Endodermal cell (in vitro differentiated cells): ENCODE measurements at regions not wholly inside any gene's neighbourhood (a gene's known extent, or its start where the extent isn't known, plus 50 kb on each side); places are given as distances from the start of the nearest gene placed in this dataset.

ENCODE experiments used
- DNase-seq: peaks from one replicate; pipeline ENCODE4 v3.0.0-alpha.2; 2017
- H3K27ac ChIP-seq: 2 replicates; pipeline ENCODE4 v1.5.1; 2013; ENCODE audit warnings: mild to moderate bottlenecking, low read depth, low read length, moderate library complexity
- H3K27me3 ChIP-seq: 2 replicates; pipeline ENCODE4 v1.6.1; 2013; ENCODE audit warnings: mild to moderate bottlenecking, low read length, moderate library complexity; ENCODE audit not compliant: insufficient read depth, control insufficient read depth, poor library complexity, severe bottlenecking
- H3K36me3 ChIP-seq: 2 replicates; pipeline ENCODE4 v1.7.0; 2013; ENCODE audit warnings: mild to moderate bottlenecking, low read length, moderate library complexity; ENCODE audit not compliant: control insufficient read depth, insufficient read depth
- H3K4me1 ChIP-seq: one replicate; pipeline ENCODE4 v1.7.0; 2013; ENCODE audit warnings: low read length; ENCODE audit not compliant: control insufficient read depth, insufficient read depth
- H3K4me3 ChIP-seq: 2 replicates; pipeline ENCODE4 v1.5.1; 2013; ENCODE audit warnings: mild to moderate bottlenecking, low read length, moderate library complexity
- H3K9ac ChIP-seq: 2 replicates; pipeline ENCODE4 v1.6.1; 2013; ENCODE audit warnings: mild to moderate bottlenecking, low read length, moderate library complexity; ENCODE audit not compliant: poor library complexity, severe bottlenecking; ENCODE audit errors: extremely low read depth
- H3K9me3 ChIP-seq: 2 replicates; pipeline ENCODE4 v1.6.1; 2013; ENCODE audit warnings: mild to moderate bottlenecking, low read length, moderate library complexity; ENCODE audit not compliant: control insufficient read depth
- H3K27ac Mint-ChIP-seq: 2 replicates; pipeline ENCODE4 v1.8.0; 2020; ENCODE audit warnings: mixed read lengths
- H3K27me3 Mint-ChIP-seq: 2 replicates; pipeline ENCODE4 v1.8.0; 2021; ENCODE audit warnings: mild to moderate bottlenecking, mixed read lengths; ENCODE audit not compliant: insufficient read depth
- H3K36me3 Mint-ChIP-seq: 2 replicates; pipeline ENCODE4 v1.8.0; 2020; ENCODE audit warnings: low read depth, mixed read lengths
- H3K4me1 Mint-ChIP-seq: 2 replicates; pipeline ENCODE4 v1.8.0; 2020; ENCODE audit warnings: mixed read lengths
- H3K4me3 Mint-ChIP-seq: 2 replicates; pipeline ENCODE4 v1.8.0; 2020; ENCODE audit warnings: mild to moderate bottlenecking, moderate library complexity, mixed read lengths
- H3K9me3 Mint-ChIP-seq: 2 replicates; pipeline ENCODE4 v1.8.0; 2020; ENCODE audit warnings: mild to moderate bottlenecking, mixed read lengths
- CTCF ChIP-seq: fragments of 200-600 bp; sonication (generic); conservative IDR thresholded peaks from 2 replicates; pipeline ENCODE4 v1.5.0; 2021; ENCODE audit warnings: antibody characterized with exemption, mild to moderate bottlenecking
- WGBS, 2 experiments: methylation state at CpG; one replicate each; pipeline versions ENCODE4 v1.1.5 to v1.1.7; 2013; ENCODE audit warnings: missing lambda C conversion rate in 2 of 2, mixed read lengths in 1 of 2; ENCODE audit not compliant: insufficient coverage in 1 of 2, insufficient read length in 1 of 2; 5-methylcytosine and 5-hydroxymethylcytosine counted together

DNA sequence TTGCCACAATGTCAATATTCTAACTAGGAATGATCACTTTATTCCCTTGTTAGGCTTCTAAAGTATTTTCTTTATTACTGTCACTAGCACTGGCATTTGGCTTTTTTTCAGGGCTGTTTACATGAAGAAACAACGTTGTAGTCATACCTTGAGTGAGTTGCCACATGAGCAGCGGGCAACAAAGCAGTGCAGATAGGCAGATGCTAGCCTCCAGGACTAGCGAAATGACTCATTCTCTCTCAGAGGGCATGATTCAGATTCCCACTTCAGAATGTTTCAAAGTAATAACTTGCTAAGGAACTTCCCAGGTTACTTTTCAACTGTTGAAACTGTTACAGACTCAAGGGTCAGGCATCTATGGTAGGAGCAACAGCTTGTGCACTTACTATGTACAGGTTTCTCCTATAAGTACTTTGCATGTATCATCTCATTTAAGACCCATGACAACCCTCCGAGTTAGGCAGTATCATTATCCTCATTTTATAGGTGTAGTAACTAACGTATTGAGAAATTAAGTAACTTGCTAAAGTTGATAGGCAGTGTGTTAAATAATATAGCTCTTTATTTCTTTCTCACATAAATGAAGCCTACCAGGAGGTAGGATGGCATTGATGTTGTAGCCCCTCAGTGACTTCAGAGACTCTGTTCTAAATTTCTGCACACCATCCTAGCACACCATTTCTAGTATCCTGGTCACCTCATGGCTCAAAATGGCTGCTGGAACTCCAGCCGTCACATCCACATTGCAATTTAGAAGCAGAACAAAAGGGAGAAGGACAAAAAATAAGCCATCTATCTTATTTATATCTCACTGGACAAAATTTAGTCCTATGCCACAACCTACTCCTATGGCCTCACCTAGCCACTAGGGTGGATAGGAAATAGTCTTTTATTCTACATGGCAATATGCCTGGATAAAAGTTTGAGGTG, 83.3 kb downstream of the ICOS start:
- WGBS, 2 experiments = 91 to 100% methylated on average over 2 to 5 of the region's 6 CpGs
- Mint-ChIP-seq H3K4me3 (no peak overlapping the region), H3K36me3 (no peaks in the 10 kb centered on the region), H3K4me1 (peaks cover 7% of the 10 kb centered on the region), H3K27ac (no peak overlapping the region), H3K9me3 (no peaks in the 10 kb centered on the region), H3K27me3 (no peaks in the 10 kb centered on the region)
- Histone ChIP-seq H3K36me3 (no peaks in the 10 kb centered on the region), H3K4me1 (no peaks in the 10 kb centered on the region), H3K9ac (no peak overlapping the region), H3K9me3 (no peaks in the 10 kb centered on the region), H3K27ac (no peak overlapping the region), H3K27me3 (no peaks in the 10 kb centered on the region), H3K4me3 (no peak overlapping the region)
- no peak for DNase-seq
- no peak for TF ChIP-seq CTCF

- no peak overlapping the region for H3K9ac ChIP-seq
- H3K27me3 Mint-ChIP-seq = no peaks in the 10 kb centered on the region
- TF ChIP-seq CTCF = no peak
Observed at GRCh38 chr2:204021290-204022081, 84.9 kb downstream of the ICOS start.

DNA sequence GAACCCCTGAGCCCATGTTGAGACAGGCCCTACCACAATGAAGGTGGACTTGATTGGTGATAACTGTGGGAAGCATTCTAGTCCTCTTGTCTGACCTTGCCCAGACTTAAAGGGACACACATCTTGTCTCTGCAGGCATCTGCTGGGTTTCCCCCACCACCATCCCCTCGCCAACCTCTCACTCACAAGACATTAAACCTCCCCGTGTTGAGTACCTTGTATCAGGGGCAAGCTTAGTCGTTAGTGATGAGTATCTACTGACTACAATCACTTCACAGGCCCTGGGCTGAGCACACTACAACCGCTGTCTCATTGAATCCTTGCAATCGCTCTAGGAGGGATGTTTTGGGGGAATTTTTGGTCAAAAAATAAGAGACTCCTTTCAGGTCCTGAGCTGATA, 86.0 kb downstream of the ICOS start:
- TF ChIP-seq CTCF = no peak

More at GRCh38 chr2:204021290-204022081, 84.9 kb downstream of the ICOS start:
- no peaks in the 10 kb centered on the region for H3K36me3 Mint-ChIP-seq
- H3K9me3 Mint-ChIP-seq = no peaks in the 10 kb centered on the region
- Histone ChIP-seq H3K36me3 (no peaks in the 10 kb centered on the region), H3K27me3 (no peaks in the 10 kb centered on the region), H3K4me1 (no peaks in the 10 kb centered on the region), H3K27ac (no peak overlapping the region), H3K9me3 (no peaks in the 10 kb centered on the region), H3K4me3 (no peak overlapping the region)
- H3K4me1 Mint-ChIP-seq = peaks cover 8% of the 10 kb centered on the region
- no peak for DNase-seq
- no peak overlapping the region for H3K27ac Mint-ChIP-seq
- no peak overlapping the region for H3K4me3 Mint-ChIP-seq
- 94 to 100% methylated on average over 2 to 5 of the region's 5 CpGs for WGBS, 2 experiments

More for the DNA sequence above, 86.0 kb downstream of the ICOS start:
- no peak overlapping the region for H3K4me3 ChIP-seq
- H3K36me3 ChIP-seq = no peaks in the 10 kb centered on the region
- no peaks in the 10 kb centered on the region for H3K9me3 Mint-ChIP-seq
- no peak overlapping the region for H3K27ac ChIP-seq
- H3K9me3 ChIP-seq = no peaks in the 10 kb centered on the region
- H3K27ac Mint-ChIP-seq = no peak overlapping the region
- 91 to 94% methylated on average over 3 to 5 of the region's 5 CpGs for WGBS, 2 experiments
- H3K36me3 Mint-ChIP-seq = no peaks in the 10 kb centered on the region
- no peaks in the 10 kb centered on the region for H3K4me1 ChIP-seq
- H3K27me3 Mint-ChIP-seq = no peaks in the 10 kb centered on the region
- DNase-seq = no peak
- no peak overlapping the region for H3K9ac ChIP-seq
- peaks cover 8% of the 10 kb centered on the region for H3K4me1 Mint-ChIP-seq
- no peak overlapping the region for H3K4me3 Mint-ChIP-seq
- H3K27me3 ChIP-seq = no peaks in the 10 kb centered on the region
